HG02943 (cell line): ENCODE measurements at regions not wholly inside any gene's neighbourhood (a gene's known extent, or its start where the extent isn't known, plus 50 kb on each side); places are given as distances from the start of the nearest gene placed in this dataset.
"Not testable (repeated sequence)": the region's sequence is repeated elsewhere in the genome, so short reads cannot be mapped to it uniquely, and the experiment has no call there.

ENCODE experiments used
- ATAC-seq: cut with Tn5 transposase; IDR thresholded peaks from one replicate; pipeline ENCODE4 v1.9.1; 2021; ENCODE audit warnings: mild to moderate bottlenecking, low read depth, moderate library complexity; ENCODE audit not compliant: unreplicated experiment

GRCh38 chr18:37847544-37847943 lies 281.9 kb upstream of the CELF4 start:
- ATAC-seq: no peak

- no peak for ATAC-seq
Observed at GRCh38 chr18:37846996-37847395, 281.4 kb upstream of the CELF4 start.

- ATAC-seq: no peak
Observed at GRCh38 chr18:37845498-37845897, 279.9 kb upstream of the CELF4 start.

- ATAC-seq: no peak
Observed at GRCh38 chr18:37844209-37844970, 278.8 kb upstream of the CELF4 start.

- no peak for ATAC-seq
Observed at GRCh38 chr18:37838083-37838482, 272.5 kb upstream of the CELF4 start.

GRCh38 chr18:37836071-37836970 lies 270.7 kb upstream of the CELF4 start:
- no peak for ATAC-seq

- ATAC-seq: not testable (repeated sequence)
Observed at GRCh38 chr18:37832010-37832695, 266.6 kb upstream of the CELF4 start.

- ATAC-seq: no peak
Observed at GRCh38 chr18:37812961-37813360, 247.4 kb upstream of the CELF4 start.

- ATAC-seq: no peak
Observed at GRCh38 chr18:37805773-37806404, 240.3 kb upstream of the CELF4 start.

- no peak for ATAC-seq
Observed at GRCh38 chr18:37796823-37797349, 231.3 kb upstream of the CELF4 start.

- ATAC-seq: no peak
Observed at GRCh38 chr18:37787452-37787851, 221.9 kb upstream of the CELF4 start.

- no peak for ATAC-seq
Observed at GRCh38 chr18:37783771-37784170, 218.2 kb upstream of the CELF4 start.

GRCh38 chr18:37779220-37779619 lies 213.6 kb upstream of the CELF4 start:
- no peak for ATAC-seq

GRCh38 chr18:37778417-37779165 lies 213.0 kb upstream of the CELF4 start:
- peak; percentile 69 for ATAC-seq

GRCh38 chr18:37769826-37770225 lies 204.2 kb upstream of the CELF4 start:
- ATAC-seq: no peak

- no peak for ATAC-seq
Observed at GRCh38 chr18:37764541-37765288, 199.1 kb upstream of the CELF4 start.

GRCh38 chr18:37762076-37762621 lies 196.6 kb upstream of the CELF4 start:
- ATAC-seq: no peak

GRCh38 chr18:37754141-37754540 lies 188.5 kb upstream of the CELF4 start:
- ATAC-seq: no peak

- no peak for ATAC-seq
Observed at GRCh38 chr18:37742436-37742835, 176.8 kb upstream of the CELF4 start.
